ENCODE measurements at regions not wholly inside any gene's neighbourhood (a gene's known extent, or its start where the extent isn't known, plus 50 kb on each side); places are given as distances from the start of the nearest gene placed in this dataset.

- no peak overlapping the region for H3K4me2 ChIP-seq (ENCODE audit: low read depth, low read length)
- H3K9me3 ChIP-seq (ENCODE audit: control insufficient read depth, insufficient read depth, low read length), result no peaks in the 10 kb centered on the region; the same call in 1 of the 2 replicates
- no peak overlapping the region for H3K9ac ChIP-seq (ENCODE audit: low read depth, low read length)
- no peaks in the 10 kb centered on the region for H4K20me1 ChIP-seq (ENCODE audit: insufficient read depth, low read length)
- DNase-seq (no peak), ATAC-seq (ENCODE audit: low read depth) (no peak)
- no peak overlapping the region for H3K18ac ChIP-seq (ENCODE audit: low read depth, low read length)
- no peak overlapping the region for H3K23ac ChIP-seq (ENCODE audit: low read depth, low read length)
- ChIA-PET POLR2A (ENCODE audit: unreplicated experiment) (no interaction called here), CTCF (interaction anchor here (0.5 kb wide), 1 partner anchor 1517 kb away, joined by 5 read pairs; no protein-coding TSS in a partner anchor)
- H3K36me3 ChIP-seq (ENCODE audit: control insufficient read depth, insufficient read depth, low read length), result no peaks in the 10 kb centered on the region
- H4K8ac ChIP-seq (ENCODE audit: low read depth in 2 of 2, low read length in 2 of 2), result no peak overlapping the region
- H2BK20ac ChIP-seq (ENCODE audit: low read depth, low read length), result no peak overlapping the region
- no CpG with 5 or more reads among the region's 10 CpGs for WGBS, 2 experiments (ENCODE audit: extremely low coverage in 2 of 2, insufficient read length in 1 of 2)
- no peaks in the 10 kb centered on the region for H3K4me1 ChIP-seq (ENCODE audit: control insufficient read depth, insufficient read depth, low read length)
- BruUV-seq (replicated peaks), result no TSS peak
- H3K56ac ChIP-seq (ENCODE audit: extremely low read depth, insufficient read depth, low read length), result no peak overlapping the region
- H3K27ac ChIP-seq (ENCODE audit: insufficient read depth, low read length), result no peak overlapping the region
- no peak overlapping the region for H2AK9ac ChIP-seq (replicated peaks; ENCODE audit: low read depth, low read length, poor library complexity)
- H2BK120ac ChIP-seq (ENCODE audit: low read depth, low read length), result no peak overlapping the region
- H2AFZ ChIP-seq (replicated peaks; ENCODE audit: low read length, poor library complexity), result no peak overlapping the region
- no peak overlapping the region for H3K4me3 ChIP-seq (ENCODE audit: insufficient read depth, low read depth, low read length)
- no peaks in the 10 kb centered on the region for H3K27me3 ChIP-seq (ENCODE audit: control insufficient read depth, insufficient read depth, low read length)
- H3K9me1 ChIP-seq (ENCODE audit: insufficient read depth, low read length), result no peaks in the 10 kb centered on the region
- H2BK15ac ChIP-seq (ENCODE audit: low read depth, low read length), result no peak overlapping the region
- H2AK5ac ChIP-seq (ENCODE audit: low read depth, low read length), result no peak overlapping the region
- H2BK5ac ChIP-seq (ENCODE audit: low read depth, low read length, poor library complexity, severe bottlenecking), result no peak overlapping the region
- intact Hi-C loops (cut with micrococcal nuclease) (no loop called here), in situ Hi-C loops (cut with MboI; ENCODE audit: low sequenced_read_pairs) (no loop called here), dilution Hi-C loops (cut with HindIII; ENCODE audit: low sequenced_read_pairs, unreplicated experiment) (no loop called here)
- no peak overlapping the region for H3K14ac ChIP-seq (replicated peaks; ENCODE audit: low read depth, low read length)
- no peak overlapping the region for H4K91ac ChIP-seq (ENCODE audit: insufficient read depth, low read depth, low read length)
- no peak overlapping the region for H4K5ac ChIP-seq (ENCODE audit: low read depth, low read length)
- H3K4ac ChIP-seq (ENCODE audit: low read depth, low read length), result no peak overlapping the region
- TF ChIP-seq CHD1 (IDR thresholded peaks at IDR 0.05; ENCODE audit: low read depth, low read length), result no peak
- no peak for TF ChIP-seq SMC3 (IDR thresholded peaks at IDR 0.05; ENCODE audit: low read depth, low read length)
- TF ChIP-seq CTCF (conservative IDR thresholded peaks at IDR 0.05; ENCODE audit: low read depth, low read length), result no peak
- TF ChIP-seq MAZ (IDR thresholded peaks at IDR 0.05; ENCODE audit: borderline replicate concordance, low read depth, low read length), result no peak
- TF ChIP-seq RAD21 (IDR thresholded peaks at IDR 0.05; ENCODE audit: low read length), result no peak
- TF ChIP-seq USF2 (IDR thresholded peaks at IDR 0.05; ENCODE audit: low read depth, low read length), result no peak
- no peak for TF ChIP-seq BHLHE40 (IDR thresholded peaks at IDR 0.05; ENCODE audit: low read depth, low read length)
- TF ChIP-seq POLR2A (IDR thresholded peaks at IDR 0.05; ENCODE audit: low read depth, low read length), result no peak
- no peak for TF ChIP-seq CEBPB (IDR thresholded peaks at IDR 0.05; ENCODE audit: low read depth, low read length)
- no peak for TF ChIP-seq RFX5 (IDR thresholded peaks at IDR 0.05; ENCODE audit: low read depth, low read length)
- TF ChIP-seq MXI1 (IDR thresholded peaks at IDR 0.05; ENCODE audit: borderline replicate concordance, low read depth, low read length), result no peak
- TF ChIP-seq NFE2L2 (IDR thresholded peaks at IDR 0.05; ENCODE audit: low read depth, low read length), result no peak
- TF ChIP-seq RCOR1 (IDR thresholded peaks at IDR 0.05; ENCODE audit: insufficient replicate concordance, low read length), result no peak
- no peak for TF ChIP-seq ELK1 (IDR thresholded peaks at IDR 0.05; ENCODE audit: borderline replicate concordance, low read depth, low read length)
- TF ChIP-seq MAFK (IDR thresholded peaks at IDR 0.05; ENCODE audit: low read depth, low read length), result no peak
- no peak for TF ChIP-seq FOS (IDR thresholded peaks at IDR 0.05; ENCODE audit: low read depth, low read length)
- no peaks in the 10 kb centered on the region for H3K79me1 ChIP-seq (ENCODE audit: low read depth in 1 of 2, low read length in 2 of 2)
Measured at GRCh38 chr13:80577926-80578670, 237.2 kb upstream of the SPRY2 start.

Measured in IMR-90 (cell line).